GM18870 (cell line): ENCODE measurements at regions not wholly inside any gene's neighbourhood (a gene's known extent, or its start where the extent isn't known, plus 50 kb on each side); places are given as distances from the start of the nearest gene placed in this dataset.
"Not testable (repeated sequence)": the region's sequence is repeated elsewhere in the genome, so short reads cannot be mapped to it uniquely, and the experiment has no call there.

Experiments
- ATAC-seq: cut with Tn5 transposase; IDR thresholded peaks from one replicate; pipeline ENCODE4 v1.9.1; 2021; ENCODE audit warnings: moderate library complexity; ENCODE audit not compliant: unreplicated experiment

DNA sequence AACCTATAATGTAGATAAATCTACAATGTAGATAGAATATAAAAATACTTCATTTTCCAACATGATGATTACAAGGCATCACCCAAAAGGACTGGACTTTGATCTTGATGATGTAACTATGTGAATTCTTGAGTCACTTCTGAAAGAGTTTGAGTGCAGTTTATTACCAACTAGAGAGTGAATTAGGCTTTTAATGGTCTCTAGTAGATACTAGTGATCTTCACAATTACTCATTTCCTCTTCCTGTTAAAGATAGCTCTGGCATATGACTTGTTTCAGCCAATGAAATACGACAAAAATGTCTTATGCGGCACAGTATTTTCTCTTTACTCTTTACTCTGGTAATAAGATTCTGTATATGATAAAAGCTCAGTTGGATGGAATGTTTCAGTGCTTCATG, 1588.1 kb upstream of the B3GALT2 start:
- no peak for ATAC-seq

GRCh38 chr1:194755241-194755994, 1569.0 kb upstream of the B3GALT2 start:
- no peak for ATAC-seq

DNA sequence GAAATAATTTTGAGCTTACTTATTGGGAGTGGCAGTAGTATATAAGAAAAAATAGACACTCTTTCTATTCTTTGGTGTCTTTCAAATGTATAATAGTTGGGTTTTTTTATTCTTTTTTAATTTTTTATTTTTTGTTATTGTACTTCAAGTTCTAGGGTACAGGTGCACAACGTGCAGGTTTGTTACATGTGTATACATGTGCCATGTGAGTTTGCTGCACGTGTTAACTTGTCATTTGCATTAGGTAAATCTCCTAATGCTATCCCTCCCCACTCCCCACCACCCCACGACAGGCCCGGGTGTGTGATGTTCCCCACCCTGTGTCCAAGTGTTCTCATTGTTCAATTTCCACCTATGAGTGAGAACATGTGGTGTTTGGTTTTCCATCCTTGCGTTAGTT, 1552.4 kb upstream of the B3GALT2 start:
- ATAC-seq: not testable (repeated sequence)

DNA sequence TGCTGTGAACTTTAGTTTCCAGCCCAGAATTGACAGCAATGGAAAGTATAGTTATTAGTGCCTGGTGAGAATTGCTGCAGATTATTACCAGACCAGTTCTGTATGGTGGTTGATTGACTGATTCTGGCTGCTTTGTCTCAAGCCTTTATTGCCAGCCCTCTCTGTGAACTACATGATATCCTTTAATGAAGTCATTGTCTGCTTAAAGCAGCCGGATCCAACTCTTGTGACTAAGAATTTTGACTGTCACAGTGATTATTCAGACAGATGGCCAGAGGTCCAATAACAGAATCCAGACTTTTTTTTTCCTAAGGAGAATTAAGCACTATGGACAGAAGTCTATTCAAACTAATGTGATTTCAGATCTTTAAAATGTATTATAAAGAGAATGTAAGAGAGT, 1548.6 kb upstream of the B3GALT2 start:
- no peak for ATAC-seq

- ATAC-seq: no peak
These were observed 1544.6 kb upstream of the B3GALT2 start for GRCh38 chr1:194731025-194731424.

DNA sequence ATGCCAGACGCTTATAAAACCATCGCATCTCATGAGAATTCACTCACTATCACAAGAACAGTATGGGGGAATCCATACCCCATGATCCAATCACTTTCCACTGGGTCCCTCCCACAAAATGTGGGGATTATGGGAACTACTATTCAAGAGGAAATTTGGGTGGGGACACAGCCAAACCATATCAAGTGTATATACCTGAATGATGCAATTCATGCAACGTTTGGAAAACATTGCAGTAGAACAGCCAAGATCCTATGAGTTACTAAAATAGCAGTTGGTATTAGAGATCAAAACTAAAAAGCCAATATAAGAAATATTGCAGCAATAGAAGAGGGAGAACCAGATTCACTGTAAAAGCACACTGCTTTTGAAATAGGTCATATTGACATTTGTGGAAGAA, 1543.9 kb upstream of the B3GALT2 start:
- ATAC-seq: no peak

DNA sequence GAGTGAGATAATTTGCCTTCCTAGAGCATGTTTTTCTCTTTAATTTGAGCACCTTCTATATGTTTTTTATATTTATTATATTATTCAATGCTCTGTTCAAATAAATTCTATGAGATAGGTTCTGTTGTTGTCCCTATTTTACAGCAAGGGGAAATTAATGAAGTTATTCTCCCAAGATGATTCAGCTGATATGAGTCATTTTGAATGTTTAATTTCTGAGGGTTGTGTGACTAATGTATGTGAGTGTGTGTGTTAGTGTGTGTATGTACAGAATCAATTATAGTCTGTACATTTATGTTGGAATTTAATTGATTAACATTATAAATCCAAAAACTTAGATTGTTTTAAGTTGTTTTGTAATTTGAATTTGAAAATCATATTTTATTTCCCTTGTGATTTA, 1536.7 kb upstream of the B3GALT2 start:
- ATAC-seq: no peak

- no peak for ATAC-seq
These were observed 1531.5 kb upstream of the B3GALT2 start for GRCh38 chr1:194717941-194718340.

DNA sequence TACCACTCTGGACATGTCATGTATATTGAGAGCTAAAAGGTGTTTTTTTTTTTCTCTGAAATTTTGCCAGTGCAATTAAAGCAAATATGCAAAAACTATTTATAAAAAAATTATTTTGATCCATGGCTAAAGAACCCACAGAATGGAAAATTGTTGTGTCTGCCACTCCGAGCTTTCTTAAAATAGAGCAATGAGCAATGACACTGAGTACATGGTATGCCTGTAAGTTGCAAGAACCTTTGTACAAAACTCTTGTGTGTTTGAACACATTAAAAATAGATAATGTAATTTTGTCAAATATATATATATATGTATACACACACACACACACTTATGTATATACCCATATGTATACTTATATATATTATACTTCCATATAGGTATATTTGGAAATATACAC, 1530.9 kb upstream of the B3GALT2 start:
- no peak for ATAC-seq

- no peak for ATAC-seq
These were observed 1524.3 kb upstream of the B3GALT2 start for GRCh38 chr1:194710671-194711070.

GRCh38 chr1:194709439-194709838, 1523.0 kb upstream of the B3GALT2 start:
- ATAC-seq: no peak

GRCh38 chr1:194707074-194707473, 1520.7 kb upstream of the B3GALT2 start:
- no peak for ATAC-seq

DNA sequence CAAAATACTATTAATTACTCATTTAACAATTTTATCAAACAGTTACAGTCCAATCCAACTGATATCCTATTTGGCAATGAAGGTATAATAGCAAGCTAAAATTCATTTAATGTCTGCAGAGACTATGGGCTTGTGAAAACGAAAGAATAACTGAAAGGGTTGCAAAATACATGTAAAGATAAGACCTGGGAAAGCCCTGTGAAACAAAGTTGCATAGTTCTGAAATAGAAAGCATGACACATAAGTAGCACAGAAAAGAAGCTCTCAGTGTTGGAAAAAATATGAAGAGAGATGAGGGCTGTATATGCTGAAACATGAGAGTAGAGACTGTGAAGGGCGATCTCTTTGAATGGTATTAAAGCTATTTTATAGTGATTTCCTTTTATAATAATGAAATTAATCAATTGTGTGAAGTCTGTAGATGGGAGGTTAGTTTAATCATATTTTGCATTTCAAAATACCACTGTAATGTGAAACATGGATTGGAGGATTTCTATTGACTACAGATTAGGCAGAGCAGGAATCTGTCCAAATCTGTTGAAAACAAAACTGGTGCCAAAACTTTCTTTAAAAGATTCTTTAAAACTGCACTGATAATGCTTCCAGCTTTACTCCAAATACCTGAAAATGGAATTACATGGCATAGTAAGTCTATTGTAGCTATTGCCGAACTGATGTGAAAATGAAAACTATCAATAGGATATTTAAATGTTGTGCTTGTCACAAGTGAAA, 1518.9 kb upstream of the B3GALT2 start:
- no peak for ATAC-seq

DNA sequence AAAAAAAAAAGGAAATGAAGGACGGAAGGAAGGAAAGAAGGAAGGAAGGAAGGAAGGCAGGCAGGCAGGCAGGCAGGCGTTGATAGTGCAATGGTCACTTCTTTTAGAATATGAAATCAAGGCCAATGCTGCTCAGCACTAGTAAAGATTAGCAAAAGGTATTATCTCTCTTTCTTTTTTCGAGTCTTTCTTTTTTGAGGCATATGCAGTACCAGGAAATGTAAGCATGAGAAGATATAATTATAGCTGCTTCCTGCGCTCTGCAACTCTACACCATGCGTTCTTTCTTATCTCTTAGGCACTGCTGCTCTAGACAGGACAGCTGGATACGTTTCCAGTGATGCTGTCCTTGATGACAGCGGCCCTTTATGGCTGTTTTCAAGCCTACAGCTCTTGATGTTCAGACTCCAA, 1512.5 kb upstream of the B3GALT2 start:
- no peak for ATAC-seq

DNA sequence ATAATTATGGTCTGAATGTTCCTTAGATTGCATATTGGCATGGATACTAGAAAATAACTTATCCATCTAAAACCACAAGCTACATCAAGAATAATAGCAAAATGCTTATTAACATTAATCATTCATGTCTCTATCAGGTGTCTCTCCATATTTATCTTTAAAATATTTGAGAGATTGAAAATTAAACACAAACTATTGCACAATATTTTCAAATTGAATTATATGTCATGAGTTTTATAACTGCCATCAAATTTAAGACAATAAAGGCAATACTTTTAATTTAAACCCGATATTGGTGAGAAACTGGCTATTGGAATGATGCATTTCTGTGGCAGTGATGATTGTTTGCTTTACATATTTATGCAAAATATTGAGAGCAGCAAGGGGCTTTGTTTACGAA, 1506.8 kb upstream of the B3GALT2 start:
- ATAC-seq: no peak

DNA sequence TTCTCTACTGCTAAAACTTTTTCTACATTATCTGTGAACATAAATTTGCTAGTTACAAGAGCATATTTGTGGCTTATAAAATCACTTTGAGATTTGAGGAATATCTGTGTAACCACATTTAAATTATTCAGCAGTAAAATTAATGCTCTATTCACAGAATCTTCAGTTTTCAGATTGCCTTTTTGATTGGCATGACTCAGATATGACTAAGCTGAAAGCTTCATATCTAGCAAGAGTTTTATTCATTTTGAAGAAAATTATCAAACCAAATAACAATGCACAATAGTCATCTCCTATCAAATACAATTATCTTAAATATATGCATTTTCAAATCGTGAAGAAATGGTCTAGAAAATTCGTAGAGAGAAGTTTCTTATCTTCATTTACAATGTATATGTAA, 1498.2 kb upstream of the B3GALT2 start:
- ATAC-seq: no peak

GRCh38 chr1:194658090-194658439, 1471.7 kb upstream of the B3GALT2 start:
- peak; percentile 55 for ATAC-seq

GRCh38 chr1:194654956-194655355, 1468.5 kb upstream of the B3GALT2 start:
- no peak for ATAC-seq

- no peak for ATAC-seq
These were observed 1467.0 kb upstream of the B3GALT2 start for GRCh38 chr1:194653385-194653784.

DNA sequence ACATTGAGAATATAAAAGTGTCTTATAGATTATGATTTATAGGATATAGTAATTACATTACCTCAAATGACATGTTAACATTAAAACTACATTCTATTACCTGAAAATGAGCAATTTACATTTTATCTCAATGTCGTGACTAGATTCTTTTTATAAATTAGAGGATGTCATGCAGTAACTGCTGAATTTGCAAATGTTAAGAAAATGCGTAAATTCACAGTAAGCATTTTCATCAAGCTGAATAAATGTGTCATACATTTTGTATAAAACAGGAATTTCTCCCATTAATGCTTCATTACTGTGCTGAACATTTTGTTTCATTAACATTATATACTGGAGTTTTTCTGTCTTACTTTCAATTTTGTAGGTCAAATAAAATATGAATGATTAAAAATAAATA, 1460.7 kb upstream of the B3GALT2 start:
- no peak for ATAC-seq

DNA sequence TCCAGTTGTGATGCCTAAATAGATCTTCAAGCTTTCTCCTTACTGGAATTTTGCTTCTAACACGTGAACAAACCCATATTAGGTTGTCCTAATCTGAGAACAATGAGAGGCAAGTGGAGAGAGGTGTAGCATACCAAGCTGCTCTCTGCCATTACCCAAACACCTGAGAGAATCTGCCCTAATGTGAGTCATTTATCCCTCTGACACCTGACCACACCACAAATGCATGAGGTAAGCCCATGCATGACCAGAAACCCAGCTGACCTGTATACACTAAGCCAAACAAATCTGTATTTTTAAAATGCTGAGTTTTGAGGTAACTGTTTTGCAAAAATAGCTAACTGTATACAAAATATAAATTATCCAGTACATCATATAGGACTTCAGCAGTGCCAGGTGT, 1458.1 kb upstream of the B3GALT2 start:
- peak; percentile 58 for ATAC-seq

GRCh38 chr1:194640322-194640721, 1453.9 kb upstream of the B3GALT2 start:
- ATAC-seq: no peak

DNA sequence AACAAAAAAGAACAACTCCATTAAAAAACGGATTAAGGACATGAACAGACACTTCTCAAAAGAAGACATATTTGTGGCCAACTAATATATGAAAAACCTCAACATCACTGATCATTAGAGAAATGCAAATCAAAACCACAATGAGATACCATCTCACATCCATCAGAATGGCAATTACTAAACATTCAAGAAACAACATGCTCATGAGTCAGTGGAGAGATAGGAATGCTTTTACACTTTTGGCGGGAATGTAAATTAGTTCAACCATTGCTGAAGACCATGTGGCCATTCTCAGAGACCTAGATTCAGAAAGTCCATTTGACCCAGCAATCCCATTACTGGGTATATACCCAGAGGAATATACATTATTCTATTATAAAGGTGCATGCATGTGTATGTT, 1442.6 kb upstream of the B3GALT2 start:
- ATAC-seq: no peak
